Chondrocyte (in vitro differentiated cells): ENCODE measurements at regions not wholly inside any gene's neighbourhood (a gene's known extent, or its start where the extent isn't known, plus 50 kb on each side); places are given as distances from the start of the nearest gene placed in this dataset.

Experiments
- DNase-seq: peaks from one replicate; pipeline ENCODE4 v3.0.0; 2021; ENCODE audit warnings: mixed read lengths, low spot score
- H3K27ac Mint-ChIP-seq: one replicate; pipeline ENCODE4 v1.8.0; 2021; ENCODE audit warnings: mild to moderate bottlenecking, moderate library complexity, mixed read lengths; ENCODE audit not compliant: unreplicated experiment
- H3K27me3 Mint-ChIP-seq: 2 replicates; pipeline ENCODE4 v1.8.0; 2021; ENCODE audit warnings: low read depth, mixed read lengths
- H3K36me3 Mint-ChIP-seq: 2 replicates; pipeline ENCODE4 v1.8.0; 2021; ENCODE audit warnings: low read depth, mixed read lengths
- H3K4me1 Mint-ChIP-seq: 2 replicates; pipeline ENCODE4 v1.8.0; 2021; ENCODE audit warnings: low read depth, mild to moderate bottlenecking, mixed read lengths
- H3K4me3 Mint-ChIP-seq: one replicate; pipeline ENCODE4 v1.8.0; 2021; ENCODE audit warnings: mild to moderate bottlenecking, moderate library complexity, mixed read lengths; ENCODE audit not compliant: unreplicated experiment
- H3K9me3 Mint-ChIP-seq: 2 replicates; pipeline ENCODE4 v1.8.0; 2021; ENCODE audit warnings: low read depth, mixed read lengths
- TF ChIP-seq, protein P1 (sequence below): fragments of 200-600 bp; sonication (generic); IDR thresholded peaks from 2 replicates; pipeline ENCODE4 v1.5.0; 2021; ENCODE audit warnings: antibody characterized with exemption, mild to moderate bottlenecking, moderate library complexity

GRCh38 chrX:98412058-98412457 lies 1528.3 kb downstream of the RPA4 start:
- no peak for DNase-seq
- Mint-ChIP-seq H3K27ac (no peak overlapping the region), H3K27me3 (peaks cover 5% of the 10 kb centered on the region), H3K4me3 (no peak overlapping the region), H3K4me1 (peaks cover 10% of the 10 kb centered on the region), H3K9me3 (peaks cover 9% of the 10 kb centered on the region), H3K36me3 (peaks cover 2% of the 10 kb centered on the region)
- TF ChIP-seq, protein P1, sequence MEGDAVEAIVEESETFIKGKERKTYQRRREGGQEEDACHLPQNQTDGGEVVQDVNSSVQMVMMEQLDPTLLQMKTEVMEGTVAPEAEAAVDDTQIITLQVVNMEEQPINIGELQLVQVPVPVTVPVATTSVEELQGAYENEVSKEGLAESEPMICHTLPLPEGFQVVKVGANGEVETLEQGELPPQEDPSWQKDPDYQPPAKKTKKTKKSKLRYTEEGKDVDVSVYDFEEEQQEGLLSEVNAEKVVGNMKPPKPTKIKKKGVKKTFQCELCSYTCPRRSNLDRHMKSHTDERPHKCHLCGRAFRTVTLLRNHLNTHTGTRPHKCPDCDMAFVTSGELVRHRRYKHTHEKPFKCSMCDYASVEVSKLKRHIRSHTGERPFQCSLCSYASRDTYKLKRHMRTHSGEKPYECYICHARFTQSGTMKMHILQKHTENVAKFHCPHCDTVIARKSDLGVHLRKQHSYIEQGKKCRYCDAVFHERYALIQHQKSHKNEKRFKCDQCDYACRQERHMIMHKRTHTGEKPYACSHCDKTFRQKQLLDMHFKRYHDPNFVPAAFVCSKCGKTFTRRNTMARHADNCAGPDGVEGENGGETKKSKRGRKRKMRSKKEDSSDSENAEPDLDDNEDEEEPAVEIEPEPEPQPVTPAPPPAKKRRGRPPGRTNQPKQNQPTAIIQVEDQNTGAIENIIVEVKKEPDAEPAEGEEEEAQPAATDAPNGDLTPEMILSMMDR, result no peak

DNA sequence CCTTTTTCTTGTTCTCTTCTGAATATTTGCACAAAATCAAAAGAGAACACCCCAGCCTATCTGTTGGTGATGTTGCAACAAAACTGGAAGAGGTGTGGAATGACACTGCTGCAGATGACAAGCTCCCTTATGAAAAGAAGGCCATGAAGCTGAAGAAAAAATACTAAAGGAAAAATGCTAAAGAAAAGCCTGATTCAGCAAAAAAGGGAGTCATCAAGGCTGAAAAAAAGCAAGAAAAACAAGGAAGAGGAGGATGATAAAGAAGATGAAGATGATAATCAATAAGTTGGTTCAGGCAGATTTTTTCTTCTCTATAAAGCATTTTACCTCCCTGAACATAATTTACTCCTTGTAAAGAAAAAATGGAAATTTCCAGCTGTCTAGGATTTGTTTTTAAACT lies 1538.8 kb downstream of the RPA4 start:
- no peaks in the 10 kb centered on the region for H3K4me1 Mint-ChIP-seq
- no peak overlapping the region for H3K4me3 Mint-ChIP-seq
- H3K27me3 Mint-ChIP-seq, result no peaks in the 10 kb centered on the region
- H3K27ac Mint-ChIP-seq, result no peak overlapping the region
- peaks cover 4% of the 10 kb centered on the region for H3K9me3 Mint-ChIP-seq
- no peaks in the 10 kb centered on the region for H3K36me3 Mint-ChIP-seq
- DNase-seq, result no peak
- TF ChIP-seq, protein P1, result no peak

- Mint-ChIP-seq H3K27me3 (no peaks in the 10 kb centered on the region), H3K4me1 (no peaks in the 10 kb centered on the region), H3K9me3 (peaks cover 5% of the 10 kb centered on the region), H3K27ac (no peak overlapping the region), H3K36me3 (no peaks in the 10 kb centered on the region), H3K4me3 (no peak overlapping the region)
- TF ChIP-seq, protein P1, result no peak
- no peak for DNase-seq
Observed at GRCh38 chrX:98432413-98432812, 1548.7 kb downstream of the RPA4 start.

GRCh38 chrX:98448524-98448923 lies 1564.8 kb downstream of the RPA4 start:
- Mint-ChIP-seq H3K9me3 (peaks cover 13% of the 10 kb centered on the region), H3K36me3 (no peaks in the 10 kb centered on the region), H3K27me3 (no peaks in the 10 kb centered on the region), H3K4me3 (no peak overlapping the region), H3K4me1 (no peaks in the 10 kb centered on the region), H3K27ac (no peak overlapping the region)
- TF ChIP-seq, protein P1, result no peak
- DNase-seq, result no peak

DNA sequence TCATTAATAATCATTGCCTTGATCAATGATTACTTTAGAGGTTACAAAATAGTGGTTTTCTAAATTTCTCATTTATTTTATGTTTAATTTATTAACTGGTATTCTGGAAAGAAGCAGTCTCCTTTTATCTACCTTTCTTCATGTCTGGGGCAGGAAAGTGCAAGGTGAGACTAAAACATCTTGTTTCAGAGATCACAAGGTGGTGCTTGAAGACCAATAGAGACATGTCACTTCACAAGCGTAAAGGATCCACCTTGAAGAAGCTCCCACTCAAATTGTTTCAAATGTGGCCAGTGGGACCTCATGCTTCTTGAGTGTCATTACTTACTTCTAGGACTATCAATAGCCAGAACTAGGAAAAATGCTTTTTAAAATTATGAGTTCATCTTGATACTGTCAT lies 1568.7 kb downstream of the RPA4 start:
- Mint-ChIP-seq H3K36me3 (no peaks in the 10 kb centered on the region), H3K27me3 (peaks cover 2% of the 10 kb centered on the region), H3K4me3 (no peak overlapping the region), H3K27ac (no peak overlapping the region), H3K4me1 (no peaks in the 10 kb centered on the region), H3K9me3 (no peaks in the 10 kb centered on the region)
- TF ChIP-seq, protein P1, result peak; percentile 15
- DNase-seq, result no peak
